H1 (cell line): ENCODE measurements at regions not wholly inside any gene's neighbourhood (a gene's known extent, or its start where the extent isn't known, plus 50 kb on each side); places are given as distances from the start of the nearest gene placed in this dataset.

Experiments used
- CBX8 ChIP-seq: fragments of 300-800, 300-1000 bp; sonication (generic); IDR thresholded peaks from 2 replicates; pipeline ENCODE4 v1.7.1; 2016; ENCODE audit warnings: low read depth, low read length, borderline replicate concordance
- CEBPB ChIP-seq: IDR thresholded peaks from 2 replicates; pipeline ENCODE4 v1.6.1; 2012; ENCODE audit warnings: low read depth, low read length
- CHD1 ChIP-seq: IDR thresholded peaks from 2 replicates; pipeline ENCODE4 v1.6.1; 2012; ENCODE audit warnings: low read depth, low read length, improper control_type of control experiment
- CREB1 ChIP-seq: IDR thresholded peaks from 2 replicates; pipeline ENCODE4 v1.6.1; 2012; ENCODE audit warnings: inconsistent platforms
- EP300 ChIP-seq, 2 experiments: IDR thresholded peaks; 1 replicate in 1 of 2; 2 replicates in 1 of 2; pipeline ENCODE4 v1.6.1; 2011 to 2012; ENCODE audit warnings: low read depth in 2 of 2, low read length in 2 of 2, mild to moderate bottlenecking in 2 of 2, borderline replicate concordance in 1 of 2, inconsistent platforms in 1 of 2, moderate library complexity in 1 of 2
- GABPA ChIP-seq: IDR thresholded peaks from 2 replicates; pipeline ENCODE4 v1.6.1; 2011; ENCODE audit warnings: mild to moderate bottlenecking, low read length, moderate library complexity, borderline replicate concordance; ENCODE audit not compliant: insufficient read depth
- HDAC2 ChIP-seq, 2 experiments: fragments of 300-600 bp in 1 of 2; sonication (generic) in 1 of 2; IDR thresholded peaks; 2 replicates each; pipeline ENCODE4 v1.6.1; 2011 to 2012; ENCODE audit warnings: low read depth in 2 of 2, low read length in 2 of 2, mild to moderate bottlenecking in 2 of 2, moderate library complexity in 2 of 2, borderline replicate concordance in 1 of 2, inconsistent platforms in 1 of 2
- JUN ChIP-seq: IDR thresholded peaks from 2 replicates; pipeline ENCODE4 v1.6.1; 2011; ENCODE audit warnings: low read depth, mild to moderate bottlenecking, improper control_type of control experiment, low read length
- JUND ChIP-seq: IDR thresholded peaks from 2 replicates; pipeline ENCODE4 v1.6.1; 2011; ENCODE audit warnings: mild to moderate bottlenecking, improper control_type of control experiment, low read length
- KDM1A ChIP-seq: fragments of 200-600, 300-600 bp; sonication (generic); IDR thresholded peaks from 2 replicates; pipeline ENCODE4 v1.7.1; 2016; ENCODE audit warnings: mild to moderate bottlenecking, low read length, borderline replicate concordance
- NANOG ChIP-seq: IDR thresholded peaks from 2 replicates; pipeline ENCODE4 v1.6.1; 2011; ENCODE audit warnings: low read length, low read depth, mild to moderate bottlenecking, inconsistent platforms; ENCODE audit not compliant: insufficient read depth, poor library complexity, severe bottlenecking
- NRF1 ChIP-seq: IDR thresholded peaks from 2 replicates; pipeline ENCODE4 v1.6.1; 2011; ENCODE audit warnings: mild to moderate bottlenecking, low read depth, low read length, improper control_type of control experiment
- RXRA ChIP-seq: IDR thresholded peaks from 2 replicates; pipeline ENCODE4 v1.6.1; 2011; ENCODE audit warnings: low read depth, mild to moderate bottlenecking, low read length, moderate library complexity; ENCODE audit not compliant: insufficient read depth
- SAP30 ChIP-seq: fragments of 300-600 bp; sonication (generic); IDR thresholded peaks from 2 replicates; pipeline ENCODE4 v1.7.1; 2012; ENCODE audit warnings: low read length, moderate library complexity, mild to moderate bottlenecking, inconsistent platforms; ENCODE audit not compliant: insufficient read depth, insufficient replicate concordance
- SP2 ChIP-seq: IDR thresholded peaks from 2 replicates; pipeline ENCODE4 v1.6.1; 2012; ENCODE audit warnings: mild to moderate bottlenecking, low read length, inconsistent platforms
- TEAD4 ChIP-seq: IDR thresholded peaks from 2 replicates; pipeline ENCODE4 v1.6.1; 2012; ENCODE audit warnings: low read depth, low read length, inconsistent platforms, mixed read lengths
- USF2 ChIP-seq: IDR thresholded peaks from 2 replicates; pipeline ENCODE4 v1.6.1; 2011; ENCODE audit warnings: low read length, improper control_type of control experiment
- ZNF274 ChIP-seq: IDR thresholded peaks from 2 replicates; pipeline ENCODE4 v1.7.0; 2012; ENCODE audit warnings: low read length, borderline replicate concordance; ENCODE audit errors: extremely low read depth
- TF ChIP-seq, protein P1 (sequence below): IDR thresholded peaks from 2 replicates; pipeline ENCODE4 v1.6.1; 2012; ENCODE audit warnings: low read length, inconsistent platforms
- TF ChIP-seq, protein P2 (sequence below): IDR thresholded peaks from 2 replicates; pipeline ENCODE4 v1.6.1; 2011; ENCODE audit warnings: low read depth, mild to moderate bottlenecking, low read length; ENCODE audit not compliant: insufficient read depth

DNA sequence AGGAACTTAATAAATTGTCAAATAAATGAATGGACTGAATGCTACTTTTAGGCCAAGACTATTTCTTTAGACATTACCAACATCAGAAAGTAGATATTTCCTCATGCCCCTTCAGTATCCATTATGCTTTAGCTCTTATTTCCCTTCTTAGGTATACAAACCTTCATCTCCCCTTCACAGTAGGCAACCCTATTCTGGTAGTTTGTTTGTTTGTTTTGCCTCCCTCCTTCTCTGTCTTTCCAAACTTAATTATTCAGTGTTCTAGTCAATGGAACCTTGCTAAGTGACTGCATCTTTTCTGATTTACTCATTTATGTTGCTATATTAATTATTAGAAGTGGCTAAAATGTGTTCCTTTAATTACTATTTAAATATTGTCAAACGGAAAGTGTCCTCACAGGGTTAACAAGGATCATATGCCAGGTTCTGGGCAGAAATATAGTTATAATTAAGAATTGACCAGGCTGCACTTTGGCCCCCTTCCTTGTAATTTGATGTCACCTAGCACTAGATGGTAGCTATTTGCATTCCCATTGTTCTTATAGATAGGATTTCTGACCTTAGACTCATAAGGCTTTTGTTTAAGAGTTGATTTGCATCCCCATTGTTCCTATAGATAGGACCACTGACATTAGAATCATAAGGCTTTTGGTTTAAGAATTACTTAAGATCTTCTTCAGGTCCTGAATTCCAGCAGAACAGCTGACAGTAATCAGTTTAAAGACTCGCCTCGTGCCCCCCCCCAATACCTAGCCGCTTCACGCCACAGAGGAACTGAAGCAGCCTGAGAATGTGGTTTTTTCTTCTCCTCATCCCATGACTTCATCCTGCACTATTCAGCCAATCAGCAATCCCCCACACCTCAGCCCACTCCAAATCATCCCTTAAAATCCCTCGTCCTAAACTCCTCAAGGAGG lies 84.4 kb upstream of the NUDT12 start (continued):
- TF ChIP-seq CBX8: no peak
- TF ChIP-seq KDM1A: no peak
- no peak for TF ChIP-seq CEBPB
- TF ChIP-seq JUN: no peak
- no peak for TF ChIP-seq CHD1
- no peak for TF ChIP-seq SAP30
- TF ChIP-seq SP2: no peak
- TF ChIP-seq NRF1: no peak
- TF ChIP-seq TEAD4: peak; percentile 70
- no peak for TF ChIP-seq USF2
- TF ChIP-seq, protein P1, sequence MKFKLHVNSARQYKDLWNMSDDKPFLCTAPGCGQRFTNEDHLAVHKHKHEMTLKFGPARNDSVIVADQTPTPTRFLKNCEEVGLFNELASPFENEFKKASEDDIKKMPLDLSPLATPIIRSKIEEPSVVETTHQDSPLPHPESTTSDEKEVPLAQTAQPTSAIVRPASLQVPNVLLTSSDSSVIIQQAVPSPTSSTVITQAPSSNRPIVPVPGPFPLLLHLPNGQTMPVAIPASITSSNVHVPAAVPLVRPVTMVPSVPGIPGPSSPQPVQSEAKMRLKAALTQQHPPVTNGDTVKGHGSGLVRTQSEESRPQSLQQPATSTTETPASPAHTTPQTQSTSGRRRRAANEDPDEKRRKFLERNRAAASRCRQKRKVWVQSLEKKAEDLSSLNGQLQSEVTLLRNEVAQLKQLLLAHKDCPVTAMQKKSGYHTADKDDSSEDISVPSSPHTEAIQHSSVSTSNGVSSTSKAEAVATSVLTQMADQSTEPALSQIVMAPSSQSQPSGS: no peak
- peak; percentile 37 for TF ChIP-seq NANOG
- TF ChIP-seq HDAC2 (IDR thresholded peaks at IDR 0.05; ENCODE audit: borderline replicate concordance in 1 of 2, low read depth in 2 of 2, low read length in 2 of 2): peak; percentile 44 to 47; a peak in 1 of 4 replicates
- TF ChIP-seq RXRA: no peak
- no peak for TF ChIP-seq JUND
- TF ChIP-seq CREB1: no peak
- TF ChIP-seq ZNF274: no peak
- TF ChIP-seq GABPA: no peak
- TF ChIP-seq, protein P2, sequence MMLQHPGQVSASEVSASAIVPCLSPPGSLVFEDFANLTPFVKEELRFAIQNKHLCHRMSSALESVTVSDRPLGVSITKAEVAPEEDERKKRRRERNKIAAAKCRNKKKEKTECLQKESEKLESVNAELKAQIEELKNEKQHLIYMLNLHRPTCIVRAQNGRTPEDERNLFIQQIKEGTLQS: no peak
- no peak for TF ChIP-seq EP300 (IDR thresholded peaks at IDR 0.05; ENCODE audit: borderline replicate concordance in 1 of 2, low read depth in 2 of 2, low read length in 2 of 2)
- TF ChIP-seq, all 59 proteins: peak for 7
